Activated T-helper 1 cell treated with anti-CD3 and anti-CD28 coated beads, Interleukin-12 subunit alpha, Interleukin-12 subunit beta, Interleukin-2, Interleukin-4 antibody, amounts not matched to agents 30 ng/mL and 10 ng/mL and 1 ng/mL, durations not matched to agents 14 hours and 24 hours and 36 hours (primary cell): ENCODE measurements at regions not wholly inside any gene's neighbourhood (a gene's known extent, or its start where the extent isn't known, plus 50 kb on each side); places are given as distances from the start of the nearest gene placed in this dataset.

Source experiments
- DNase-seq: peaks from one replicate; pipeline ENCODE4 v3.0.0; 2021; ENCODE audit warnings: low spot score
- H3K27ac Mint-ChIP-seq: one replicate; pipeline ENCODE4 v1.8.0; 2021; ENCODE audit warnings: mild to moderate bottlenecking, mixed read lengths
- H3K27me3 Mint-ChIP-seq: one replicate; pipeline ENCODE4 v1.8.0; 2022; ENCODE audit warnings: mild to moderate bottlenecking, moderate library complexity, mixed read lengths; ENCODE audit not compliant: insufficient read depth
- H3K36me3 Mint-ChIP-seq: one replicate; pipeline ENCODE4 v1.8.0; 2021; ENCODE audit warnings: low read depth, mixed read lengths
- H3K4me1 Mint-ChIP-seq: one replicate; pipeline ENCODE4 v1.8.0; 2021; ENCODE audit warnings: low read depth, mixed read lengths
- H3K4me3 Mint-ChIP-seq: one replicate; pipeline ENCODE4 v1.8.0; 2021; ENCODE audit warnings: mild to moderate bottlenecking, moderate library complexity, mixed read lengths
- H3K9me3 Mint-ChIP-seq: one replicate; pipeline ENCODE4 v1.8.0; 2021; ENCODE audit warnings: mixed read lengths
- intact Hi-C: fragments of 100-400 bp; cut with micrococcal nuclease; formaldehyde crosslinking; loops from one replicate; pipeline ENCODE4 v1.15.1; 2024

DNA sequence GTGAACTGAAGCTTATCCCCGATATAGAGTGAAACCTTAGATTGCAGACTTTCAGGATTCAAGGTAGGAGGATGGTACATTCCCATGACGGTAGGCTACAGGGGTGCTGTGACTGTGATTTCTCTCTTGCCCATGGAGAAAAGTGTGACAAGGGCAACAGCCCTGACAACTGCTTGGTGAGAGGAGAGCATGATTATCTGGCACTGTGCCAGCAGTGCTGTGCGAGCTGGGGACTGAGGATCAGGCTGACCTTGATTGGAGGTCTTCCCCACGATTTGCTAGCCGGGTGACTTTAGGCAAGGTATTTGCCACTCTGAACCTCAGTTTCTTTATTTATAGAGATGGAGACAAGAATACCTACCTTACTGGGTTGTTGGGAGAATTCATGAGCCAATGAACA, 229.5 kb downstream of the PTEN start:
- peaks cover 2% of the 10 kb centered on the region for H3K36me3 Mint-ChIP-seq
- peaks cover 35% of the 10 kb centered on the region for H3K4me1 Mint-ChIP-seq
- intact Hi-C loops: no loop called here
- no peaks in the 10 kb centered on the region for H3K9me3 Mint-ChIP-seq
- H3K27me3 Mint-ChIP-seq: peaks cover 23% of the 10 kb centered on the region
- no peak overlapping the region for H3K4me3 Mint-ChIP-seq
- DNase-seq: no peak
- no peak overlapping the region for H3K27ac Mint-ChIP-seq

DNA sequence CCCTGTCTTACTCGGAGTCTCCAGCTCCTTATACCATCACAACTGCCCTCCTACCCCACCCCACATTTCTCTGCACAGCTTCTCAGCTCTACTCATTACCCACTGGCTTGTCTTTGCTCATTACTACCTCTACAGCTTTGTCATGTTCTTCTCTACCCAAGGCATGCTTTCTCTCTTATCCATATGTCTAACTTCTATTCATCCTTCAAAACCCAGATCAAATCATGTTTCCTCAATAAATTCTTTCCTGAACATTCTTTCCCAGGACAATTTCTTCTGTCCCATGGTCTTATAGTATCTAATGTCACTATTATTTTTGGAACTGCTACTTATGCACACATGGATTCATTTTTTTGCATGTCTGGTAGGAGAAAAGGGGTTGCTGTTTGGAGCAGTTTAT, 231.4 kb downstream of the PTEN start:
- Mint-ChIP-seq H3K9me3 (no peaks in the 10 kb centered on the region), H3K27me3 (peaks cover 26% of the 10 kb centered on the region), H3K4me1 (peaks cover 35% of the 10 kb centered on the region), H3K36me3 (peaks cover 4% of the 10 kb centered on the region), H3K4me3 (no peak overlapping the region), H3K27ac (no peak overlapping the region)
- DNase-seq: no peak
- intact Hi-C loops: no loop called here

DNA sequence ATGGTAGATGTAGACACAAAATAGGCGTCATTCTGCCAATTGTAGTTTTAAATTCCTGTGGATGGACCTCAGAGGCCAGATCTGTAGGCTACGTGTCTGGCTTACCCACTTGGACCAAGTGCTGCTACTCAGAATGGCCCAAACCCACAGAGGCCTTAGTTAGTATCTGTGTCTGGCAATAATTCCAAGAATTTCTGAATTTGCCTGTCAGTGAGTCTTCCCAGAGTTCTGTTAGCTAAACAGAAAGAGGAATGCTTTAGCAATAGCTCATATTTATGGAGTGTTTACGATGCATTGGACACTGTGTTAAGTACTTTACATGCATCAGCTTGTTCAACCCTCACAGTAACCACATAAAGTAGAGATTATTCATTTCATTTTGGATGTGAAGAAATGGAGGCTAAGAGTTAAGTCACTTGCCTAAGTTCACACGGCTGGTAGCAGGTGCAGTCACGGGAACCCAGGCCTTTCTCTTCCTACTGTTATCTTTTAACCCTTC, 231.8 kb downstream of the PTEN start:
- intact Hi-C loops: no loop called here
- Mint-ChIP-seq H3K4me1 (peaks cover 30% of the 10 kb centered on the region), H3K27me3 (peaks cover 22% of the 10 kb centered on the region), H3K36me3 (peaks cover 4% of the 10 kb centered on the region), H3K9me3 (no peaks in the 10 kb centered on the region), H3K4me3 (no peak overlapping the region), H3K27ac (no peak overlapping the region)
- DNase-seq: no peak

DNA sequence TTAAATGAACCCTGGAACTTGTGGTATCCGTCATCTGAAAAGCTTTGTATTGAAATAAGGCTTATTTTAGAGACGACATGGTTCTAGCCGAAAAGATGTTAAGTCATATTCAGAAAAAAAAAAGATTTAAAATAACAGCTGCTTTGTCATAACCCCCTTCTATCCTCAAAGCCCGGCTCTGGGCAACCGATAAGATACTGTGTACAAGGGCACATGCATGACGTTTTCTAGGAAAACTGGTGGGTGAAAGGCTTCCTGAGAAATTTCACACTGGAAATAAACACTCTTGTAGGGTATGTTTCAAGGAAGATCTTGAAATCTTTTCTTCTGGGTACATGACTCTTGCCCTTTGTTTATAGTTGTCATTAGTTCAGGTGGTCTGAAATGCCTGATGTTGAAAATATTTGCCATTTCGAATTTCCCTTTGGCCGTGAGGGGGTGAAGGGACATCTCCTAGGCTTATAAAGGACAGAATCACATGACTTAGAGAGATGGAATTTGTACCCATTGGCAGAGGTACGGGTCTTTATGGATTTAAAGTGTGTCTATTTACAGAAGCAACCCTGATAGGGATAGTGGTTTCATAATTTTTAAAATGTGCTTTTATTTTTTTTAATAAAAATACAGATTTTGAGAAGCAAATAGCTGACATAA, 232.5 kb downstream of the PTEN start:
- Mint-ChIP-seq H3K27me3 (peaks cover 26% of the 10 kb centered on the region), H3K4me3 (no peak overlapping the region), H3K36me3 (peaks cover 4% of the 10 kb centered on the region), H3K9me3 (no peaks in the 10 kb centered on the region), H3K4me1 (peaks cover 24% of the 10 kb centered on the region), H3K27ac (no peak overlapping the region)
- no peak for DNase-seq
- intact Hi-C loops: no loop called here

DNA sequence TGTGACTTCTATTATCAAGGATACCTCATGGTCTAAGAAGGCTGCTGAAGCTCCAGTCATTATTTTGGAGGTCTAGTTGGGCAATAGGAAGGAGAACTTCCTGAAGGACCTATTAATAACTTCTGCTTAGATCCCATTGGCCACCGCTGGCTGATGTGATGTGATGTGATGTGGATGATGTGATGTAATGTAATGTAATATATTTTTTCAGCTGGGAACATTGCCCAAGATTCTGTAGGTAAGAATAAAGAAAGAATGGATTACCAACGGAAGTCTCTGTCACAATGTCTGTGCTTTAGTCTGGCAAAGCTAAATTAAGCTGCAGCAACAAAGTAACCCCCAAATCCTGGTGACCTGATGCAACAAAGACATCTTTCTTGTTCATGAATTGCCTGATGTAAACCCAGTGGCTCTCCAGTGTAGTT, 233.7 kb downstream of the PTEN start:
- Mint-ChIP-seq H3K9me3 (peaks cover 4% of the 10 kb centered on the region), H3K4me3 (no peak overlapping the region), H3K36me3 (peaks cover 4% of the 10 kb centered on the region), H3K27me3 (peaks cover 26% of the 10 kb centered on the region), H3K4me1 (peaks cover 12% of the 10 kb centered on the region), H3K27ac (no peak overlapping the region)
- intact Hi-C loops: no loop called here
- no peak for DNase-seq

DNA sequence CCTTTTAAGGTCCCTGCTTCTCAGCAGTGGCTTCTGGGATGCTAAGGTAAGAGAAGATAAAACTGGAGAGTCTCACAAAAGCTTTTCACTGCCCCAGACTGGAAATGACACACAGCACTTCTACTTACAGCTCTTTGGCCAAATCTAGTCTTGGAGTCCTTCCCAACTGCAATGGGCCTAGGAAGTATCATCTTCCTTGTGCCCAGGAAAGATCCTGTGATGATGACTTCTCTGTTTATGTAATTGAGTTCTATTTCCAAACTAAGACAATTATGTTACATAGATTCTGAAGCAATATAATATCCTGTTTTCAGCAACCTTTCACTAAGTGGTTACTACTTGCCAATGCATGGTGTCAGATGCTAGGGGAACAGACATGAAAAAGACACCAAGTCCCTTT, 234.1 kb downstream of the PTEN start:
- peaks cover 7% of the 10 kb centered on the region for H3K4me1 Mint-ChIP-seq
- H3K4me3 Mint-ChIP-seq: no peak overlapping the region
- intact Hi-C loops: no loop called here
- peaks cover 4% of the 10 kb centered on the region for H3K36me3 Mint-ChIP-seq
- peaks cover 26% of the 10 kb centered on the region for H3K27me3 Mint-ChIP-seq
- no peak for DNase-seq
- H3K27ac Mint-ChIP-seq: no peak overlapping the region
- peaks cover 4% of the 10 kb centered on the region for H3K9me3 Mint-ChIP-seq

DNA sequence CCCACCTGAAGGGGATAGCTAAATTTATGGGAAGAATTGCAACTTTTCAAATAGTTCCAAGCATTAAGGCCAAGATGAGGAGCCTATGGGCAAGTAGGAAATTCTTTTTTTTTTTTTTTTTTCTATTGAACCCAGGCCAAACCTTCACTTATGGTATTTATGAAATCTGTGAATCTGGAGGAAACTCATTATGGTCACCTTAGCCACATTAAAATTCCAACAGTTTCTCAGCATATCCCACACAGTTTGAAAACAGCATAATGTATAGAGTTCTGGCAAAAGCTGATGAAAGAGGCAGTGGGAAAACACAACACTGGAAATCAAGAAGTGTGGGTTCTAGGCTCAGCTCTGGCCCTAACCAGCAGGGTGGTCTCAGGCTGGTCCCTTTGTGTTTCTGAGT, 236.9 kb downstream of the PTEN start:
- no peak overlapping the region for H3K27ac Mint-ChIP-seq
- H3K36me3 Mint-ChIP-seq: peaks cover 1% of the 10 kb centered on the region
- intact Hi-C loops: no loop called here
- H3K4me3 Mint-ChIP-seq: no peak overlapping the region
- no peak for DNase-seq
- peaks cover 18% of the 10 kb centered on the region for H3K27me3 Mint-ChIP-seq
- peaks cover 19% of the 10 kb centered on the region for H3K4me1 Mint-ChIP-seq
- H3K9me3 Mint-ChIP-seq: peaks cover 4% of the 10 kb centered on the region

DNA sequence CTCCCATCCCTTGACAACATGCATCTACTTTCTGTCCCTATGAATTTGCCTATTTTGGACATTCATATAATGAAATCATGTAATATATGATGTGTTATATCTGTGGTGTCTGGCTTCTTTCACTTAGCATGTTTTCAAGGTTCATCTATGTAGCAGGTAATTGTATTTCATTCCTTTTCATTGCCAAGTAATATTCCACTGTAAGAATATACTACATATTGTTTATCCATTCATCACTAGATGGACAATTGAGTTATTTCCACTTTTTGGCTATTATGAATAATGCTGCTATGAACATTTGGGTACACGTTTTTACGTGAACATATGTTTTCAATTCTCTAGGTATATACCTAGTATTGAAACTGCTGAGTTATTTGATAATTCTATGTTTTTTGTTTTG, 238.2 kb downstream of the PTEN start:
- no peak for DNase-seq
- Mint-ChIP-seq H3K27me3 (peaks cover 18% of the 10 kb centered on the region), H3K36me3 (peaks cover 1% of the 10 kb centered on the region), H3K27ac (no peak overlapping the region), H3K9me3 (peaks cover 4% of the 10 kb centered on the region), H3K4me3 (no peak overlapping the region), H3K4me1 (peaks cover 19% of the 10 kb centered on the region)
- intact Hi-C loops: no loop called here

DNA sequence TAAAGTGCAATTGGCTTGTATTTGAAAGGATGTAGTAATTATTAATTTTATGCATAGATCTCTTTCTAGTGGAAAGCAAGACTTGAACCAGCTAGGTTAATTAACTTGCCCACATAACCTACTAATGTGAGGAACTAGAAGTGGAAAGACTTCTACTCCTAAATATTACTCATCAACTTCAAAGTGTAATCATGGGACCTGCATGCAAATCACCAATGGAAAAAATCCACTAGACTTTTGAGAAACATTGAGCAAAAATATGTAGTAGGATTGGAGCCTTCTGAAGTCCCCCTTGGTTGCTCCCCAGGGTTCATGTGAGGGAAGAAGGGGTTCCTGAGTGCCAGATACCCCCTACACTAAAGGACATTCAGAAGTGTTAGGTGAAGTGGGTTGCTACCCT, 240.2 kb downstream of the PTEN start:
- Mint-ChIP-seq H3K4me3 (no peak overlapping the region), H3K36me3 (peaks cover 1% of the 10 kb centered on the region), H3K4me1 (peaks cover 36% of the 10 kb centered on the region), H3K27ac (no peak overlapping the region), H3K9me3 (peaks cover 4% of the 10 kb centered on the region), H3K27me3 (peaks cover 16% of the 10 kb centered on the region)
- DNase-seq: no peak
- intact Hi-C loops: no loop called here

DNA sequence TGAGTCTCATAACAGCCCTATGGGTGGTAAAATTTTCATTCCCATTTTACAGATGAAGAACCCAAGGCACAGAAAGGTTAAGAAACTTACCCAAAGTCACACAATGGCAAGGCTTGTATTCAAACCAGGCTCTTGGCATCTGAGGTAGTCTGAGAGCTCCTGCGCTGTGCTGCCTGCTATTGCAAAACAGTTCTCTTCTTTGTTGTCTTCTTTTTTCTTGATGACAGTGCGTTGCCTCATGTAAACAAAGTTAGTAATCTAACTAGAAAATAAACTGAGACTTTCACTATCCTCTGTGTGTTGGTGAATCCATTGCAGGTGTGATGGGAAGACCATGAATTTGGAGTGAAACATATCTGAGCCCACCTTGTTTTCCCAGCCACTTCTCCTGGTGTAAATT, 240.8 kb downstream of the PTEN start:
- intact Hi-C loops: no loop called here
- no peak overlapping the region for H3K27ac Mint-ChIP-seq
- no peaks in the 10 kb centered on the region for H3K36me3 Mint-ChIP-seq
- H3K27me3 Mint-ChIP-seq: peaks cover 11% of the 10 kb centered on the region
- DNase-seq: no peak
- peaks cover 36% of the 10 kb centered on the region for H3K4me1 Mint-ChIP-seq
- H3K9me3 Mint-ChIP-seq: peaks cover 4% of the 10 kb centered on the region
- H3K4me3 Mint-ChIP-seq: no peak overlapping the region

DNA sequence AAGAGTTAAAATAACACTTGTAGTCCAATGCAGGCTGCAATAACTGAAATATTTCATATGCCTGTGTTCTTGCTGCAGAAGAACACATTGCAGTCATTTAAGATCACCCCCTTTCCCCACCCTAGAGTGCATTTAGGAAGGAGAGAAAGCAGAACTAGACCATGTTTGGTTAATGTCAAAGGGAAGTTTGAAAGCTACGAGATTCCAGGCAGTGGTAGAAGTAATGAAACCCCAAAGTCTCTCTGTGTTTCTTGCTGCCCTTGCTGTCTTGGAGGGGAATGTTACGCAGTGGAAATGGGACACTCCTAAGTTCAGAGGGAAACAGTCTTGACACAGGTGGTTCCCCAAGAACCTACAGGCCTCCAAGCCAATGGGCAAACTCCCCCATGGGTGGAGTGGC, 242.9 kb downstream of the PTEN start:
- intact Hi-C loops: no loop called here
- Mint-ChIP-seq H3K9me3 (peaks cover 4% of the 10 kb centered on the region), H3K27me3 (peaks cover 2% of the 10 kb centered on the region), H3K4me1 (peaks cover 51% of the 10 kb centered on the region), H3K4me3 (no peak overlapping the region), H3K27ac (no peak overlapping the region), H3K36me3 (no peaks in the 10 kb centered on the region)
- no peak for DNase-seq

DNA sequence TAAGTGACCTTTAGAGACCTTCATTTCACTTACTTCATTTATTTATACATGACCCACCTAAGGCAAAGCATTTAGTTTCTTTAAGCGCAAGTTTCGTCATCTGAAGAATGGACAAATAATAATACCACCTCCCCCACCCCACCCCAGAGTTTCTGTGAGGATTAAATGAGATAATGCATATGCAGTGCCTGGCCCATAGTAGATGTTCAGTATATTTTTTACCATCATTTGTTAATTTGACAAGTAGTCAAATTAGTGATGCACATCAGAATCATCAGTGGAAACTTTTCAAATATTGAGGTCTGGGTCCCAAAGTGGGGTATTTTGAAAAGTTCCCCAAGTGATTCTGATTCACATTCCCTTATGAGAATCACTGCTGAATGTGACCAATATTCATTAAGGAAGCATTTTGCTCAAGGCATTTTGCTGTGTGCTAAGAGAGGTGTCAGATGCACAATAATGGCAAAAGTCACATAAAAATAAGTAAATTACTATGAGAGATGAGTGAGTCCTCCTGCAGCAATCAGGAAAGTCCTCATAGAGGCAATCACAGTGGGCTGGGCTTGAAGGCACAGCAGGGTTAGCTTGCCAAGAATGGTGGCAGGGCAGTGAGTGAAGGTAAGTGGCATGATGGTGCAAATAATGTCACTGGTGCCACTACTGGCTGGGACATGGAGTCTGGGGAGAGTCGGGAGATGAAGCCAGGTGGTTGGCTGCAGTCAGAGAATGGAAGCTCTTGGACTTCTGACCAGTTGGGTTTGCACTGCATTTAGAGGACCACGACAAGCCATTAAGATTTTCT, 244.1 kb downstream of the PTEN start:
- no peak overlapping the region for H3K4me3 Mint-ChIP-seq
- H3K27ac Mint-ChIP-seq: peak overlapping the region; percentile 3
- DNase-seq: no peak
- H3K27me3 Mint-ChIP-seq: peaks cover 2% of the 10 kb centered on the region
- no peaks in the 10 kb centered on the region for H3K9me3 Mint-ChIP-seq
- peaks cover 55% of the 10 kb centered on the region for H3K4me1 Mint-ChIP-seq
- no peaks in the 10 kb centered on the region for H3K36me3 Mint-ChIP-seq
- intact Hi-C loops: no loop called here

DNA sequence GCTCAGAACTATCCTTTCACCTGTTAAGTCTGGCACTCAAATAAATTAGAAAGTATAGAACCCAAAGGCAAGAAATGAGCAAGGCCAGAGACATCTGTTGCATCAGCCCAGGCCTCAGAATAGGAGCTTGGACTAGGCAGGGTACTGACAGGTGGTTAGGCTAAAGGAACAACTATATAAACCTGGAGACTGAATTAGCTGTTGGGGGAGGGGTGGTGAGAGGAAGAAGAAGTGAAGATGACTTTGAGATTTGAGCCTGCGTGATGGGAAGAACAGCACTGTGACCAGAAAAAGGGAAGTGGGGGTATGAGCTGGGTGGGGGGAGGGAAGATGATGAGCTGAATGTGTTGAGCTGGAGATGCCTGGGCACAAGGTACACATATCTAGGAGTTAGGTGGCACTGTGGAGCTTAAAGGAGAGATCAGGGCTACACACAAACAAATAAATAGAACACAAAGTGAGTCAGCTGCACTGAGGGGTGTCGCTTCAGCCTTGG, 244.7 kb downstream of the PTEN start:
- no peak overlapping the region for H3K4me3 Mint-ChIP-seq
- peaks cover under 1% of the 10 kb centered on the region for H3K27me3 Mint-ChIP-seq
- no peak overlapping the region for H3K27ac Mint-ChIP-seq
- DNase-seq: no peak
- intact Hi-C loops: no loop called here
- no peaks in the 10 kb centered on the region for H3K36me3 Mint-ChIP-seq
- no peaks in the 10 kb centered on the region for H3K9me3 Mint-ChIP-seq
- H3K4me1 Mint-ChIP-seq: peaks cover 55% of the 10 kb centered on the region
